ENCODE measurements at regions not wholly inside any gene's neighbourhood (a gene's known extent, or its start where the extent isn't known, plus 50 kb on each side); places are given as distances from the start of the nearest gene placed in this dataset.

DNA sequence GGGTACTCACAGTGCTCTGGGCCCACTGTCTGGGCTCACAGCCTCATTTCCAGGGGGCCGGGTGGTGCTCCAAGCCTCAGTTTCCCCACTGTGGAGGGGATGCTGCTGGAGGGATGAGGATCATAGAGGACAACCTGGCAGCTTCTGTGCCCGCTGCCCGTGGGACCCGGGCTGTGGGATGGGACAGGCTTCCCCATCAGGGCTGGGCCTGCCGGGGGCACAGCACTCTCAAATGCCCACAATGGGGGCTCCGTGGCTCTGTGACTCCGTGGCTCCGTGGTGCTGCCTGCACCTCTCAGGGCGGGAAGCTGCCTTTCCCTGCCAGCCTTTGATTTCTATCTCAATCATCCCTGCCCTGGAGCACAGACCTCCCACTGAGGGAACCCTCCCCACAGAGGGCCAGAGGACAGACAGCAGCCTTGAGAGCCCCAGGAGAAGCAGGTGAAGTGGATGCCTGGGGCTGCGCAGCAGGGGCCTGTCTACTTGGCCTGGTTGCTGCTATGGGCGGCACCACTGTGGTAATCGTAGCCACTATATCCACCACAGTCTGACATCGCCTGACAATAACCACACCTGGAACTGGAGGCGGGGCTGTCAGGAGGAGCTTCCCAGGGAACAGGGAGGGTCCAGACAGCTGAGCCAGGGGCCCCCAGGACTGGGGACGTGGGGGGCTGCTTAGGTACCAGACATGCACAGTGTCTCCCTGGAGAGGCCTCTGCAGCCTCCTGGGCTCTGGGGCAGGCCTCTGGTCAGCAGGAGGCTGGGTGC, 375.9 kb downstream of the TMEM121 start:
- TF ChIP-seq, protein P1, sequence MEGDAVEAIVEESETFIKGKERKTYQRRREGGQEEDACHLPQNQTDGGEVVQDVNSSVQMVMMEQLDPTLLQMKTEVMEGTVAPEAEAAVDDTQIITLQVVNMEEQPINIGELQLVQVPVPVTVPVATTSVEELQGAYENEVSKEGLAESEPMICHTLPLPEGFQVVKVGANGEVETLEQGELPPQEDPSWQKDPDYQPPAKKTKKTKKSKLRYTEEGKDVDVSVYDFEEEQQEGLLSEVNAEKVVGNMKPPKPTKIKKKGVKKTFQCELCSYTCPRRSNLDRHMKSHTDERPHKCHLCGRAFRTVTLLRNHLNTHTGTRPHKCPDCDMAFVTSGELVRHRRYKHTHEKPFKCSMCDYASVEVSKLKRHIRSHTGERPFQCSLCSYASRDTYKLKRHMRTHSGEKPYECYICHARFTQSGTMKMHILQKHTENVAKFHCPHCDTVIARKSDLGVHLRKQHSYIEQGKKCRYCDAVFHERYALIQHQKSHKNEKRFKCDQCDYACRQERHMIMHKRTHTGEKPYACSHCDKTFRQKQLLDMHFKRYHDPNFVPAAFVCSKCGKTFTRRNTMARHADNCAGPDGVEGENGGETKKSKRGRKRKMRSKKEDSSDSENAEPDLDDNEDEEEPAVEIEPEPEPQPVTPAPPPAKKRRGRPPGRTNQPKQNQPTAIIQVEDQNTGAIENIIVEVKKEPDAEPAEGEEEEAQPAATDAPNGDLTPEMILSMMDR (conservative IDR thresholded peaks at IDR 0.05; ENCODE audit: low read depth, low read length), result no peak
- no peak for TF ChIP-seq EZH2 (IDR thresholded peaks at IDR 0.05; ENCODE audit: borderline replicate concordance, low read depth, low read length, poor library complexity, severe bottlenecking)
